B cell (primary cell): ENCODE measurements at regions not wholly inside any gene's neighbourhood (a gene's known extent, or its start where the extent isn't known, plus 50 kb on each side); places are given as distances from the start of the nearest gene placed in this dataset.

Experiments used
- ATAC-seq: fragments of 200-7000 bp; cut with Tn5 transposase; one replicate; pipeline ENCODE4 v1.10.0; 2021; ENCODE audit warnings: low read depth, mild to moderate bottlenecking, moderate number of reproducible peaks, moderate library complexity
- CTCF ChIA-PET: fragments of 350-600 bp; sonication (Branson Sonifier 250); formaldehyde crosslinking; loops from one replicate; lab custom pipeline; 2021; ENCODE audit warnings: antibody characterized with exemption, inconsistent platforms; lab: Charles Lee
- POLR2A ChIA-PET: fragments of 350-600 bp; sonication (Branson Sonifier 250); formaldehyde crosslinking; loops from one replicate; lab custom pipeline; 2021; ENCODE audit warnings: antibody characterized with exemption; lab: Charles Lee
- DNase-seq: peaks from one replicate; pipeline ENCODE4 v3.0.0; 2013
- H2AFZ ChIP-seq: 2 replicates; pipeline ENCODE4 v1.6.1; 2012; ENCODE audit warnings: mild to moderate bottlenecking, low read depth, low read length; ENCODE audit not compliant: insufficient read depth, poor library complexity, severe bottlenecking
- H3K27ac ChIP-seq, 2 donors: 1 replicate in 1 of 2; 2 replicates in 1 of 2; pipeline ENCODE4 v1.5.1; 2012 to 2013; ENCODE audit warnings: low read length in 2 of 2, mild to moderate bottlenecking in 2 of 2, moderate library complexity in 1 of 2
- H3K27me3 ChIP-seq, 4 experiments: fragments of 200-600 bp in 1 of 4; sonication (generic) in 1 of 4; replicated peaks in 1 of 4; 1 replicate in 2 of 4; 2 replicates in 2 of 4; pipeline versions ENCODE4 v1.6.1 to v1.7.0; 2013 to 2016; ENCODE audit warnings: low read length in 3 of 4, mild to moderate bottlenecking in 2 of 4, mixed read lengths in 1 of 4, moderate library complexity in 1 of 4; ENCODE audit not compliant: insufficient read depth in 4 of 4, control insufficient read depth in 3 of 4; ENCODE audit errors: control extremely low read depth in 1 of 4
- H3K36me3 ChIP-seq, 2 experiments: replicated peaks in 1 of 2; 1 replicate in 1 of 2; 2 replicates in 1 of 2; pipeline versions ENCODE4 v1.6.1 to v1.7.1; 2013; ENCODE audit warnings: low read length in 1 of 2; ENCODE audit not compliant: insufficient read depth in 2 of 2, control insufficient read depth in 1 of 2; ENCODE audit errors: control extremely low read depth in 1 of 2, extremely low read depth in 1 of 2
- H3K4me1 ChIP-seq, 2 donors: fragments of 200-600 bp in 1 of 2; sonication (generic) in 1 of 2; 1 replicate in 1 of 2; 2 replicates in 1 of 2; pipeline versions ENCODE4 v1.5.1 to v1.6.1; 2013 to 2017; ENCODE audit warnings: low read length in 2 of 2; ENCODE audit not compliant: control insufficient read depth in 2 of 2, insufficient read depth in 2 of 2
- H3K4me2 ChIP-seq: replicated peaks from 2 replicates; pipeline ENCODE3; 2012; ENCODE audit warnings: mild to moderate bottlenecking, low read depth, low read length; ENCODE audit not compliant: poor library complexity, severe bottlenecking
- H3K4me3 ChIP-seq, 5 experiments: fragments of 200-600 bp in 1 of 5; sonication (generic) in 1 of 5; 1 replicate in 3 of 5; 2 replicates in 2 of 5; pipeline versions ENCODE4 v1.5.1 to v1.7.0; 2011 to 2016; ENCODE audit warnings: low read length in 4 of 5, mild to moderate bottlenecking in 4 of 5, low read depth in 2 of 5, control low read depth in 1 of 5, moderate library complexity in 1 of 5; ENCODE audit not compliant: insufficient read depth in 1 of 5; ENCODE audit errors: control extremely low read depth in 1 of 5, extremely low read depth in 1 of 5
- H3K79me2 ChIP-seq: fragments of 200-600 bp; sonication (generic); one replicate; pipeline ENCODE4 v1.6.0; 2016; ENCODE audit warnings: low read length; ENCODE audit not compliant: control insufficient read depth, insufficient read depth
- H3K9ac ChIP-seq: fragments of 200-600 bp; sonication (generic); 2 replicates; pipeline ENCODE4 v1.6.1; 2017; ENCODE audit warnings: mild to moderate bottlenecking, low read length, moderate library complexity
- H3K9me3 ChIP-seq, 3 donors: one replicate each; pipeline versions ENCODE4 v1.6.1 to v1.7.1; 2013; ENCODE audit warnings: low read length in 2 of 3; ENCODE audit not compliant: control insufficient read depth in 2 of 3, insufficient read depth in 1 of 3; ENCODE audit errors: control extremely low read depth in 1 of 3
- H4K20me1 ChIP-seq: 2 replicates; pipeline ENCODE4 v1.6.0; 2012; ENCODE audit warnings: mild to moderate bottlenecking, low read length; ENCODE audit not compliant: insufficient read depth, control insufficient read depth, poor library complexity, severe bottlenecking
- H3K27ac Mint-ChIP-seq: one replicate; pipeline ENCODE4 v1.8.0; 2021; ENCODE audit warnings: mixed read lengths
- H3K27me3 Mint-ChIP-seq: one replicate; pipeline ENCODE4 v1.8.0; 2021; ENCODE audit warnings: mixed read lengths
- H3K4me1 Mint-ChIP-seq: one replicate; pipeline ENCODE4 v1.8.0; 2021; ENCODE audit warnings: mixed read lengths
- H3K4me3 Mint-ChIP-seq: one replicate; pipeline ENCODE4 v1.8.0; 2021; ENCODE audit warnings: mixed read lengths
- H3K9me3 Mint-ChIP-seq: one replicate; pipeline ENCODE4 v1.8.0; 2022; ENCODE audit warnings: mixed read lengths; ENCODE audit not compliant: insufficient read depth
- CTCF ChIP-seq: fragments of 200-600 bp; IDR thresholded peaks from one replicate; pipeline ENCODE4 v1.8.0; 2022; ENCODE audit warnings: antibody characterized with exemption, mild to moderate bottlenecking
- EZH2 ChIP-seq: IDR thresholded peaks from 2 replicates; pipeline ENCODE4 v1.6.1; 2012; ENCODE audit warnings: borderline replicate concordance, low read depth, mild to moderate bottlenecking, moderate library complexity, low read length; ENCODE audit not compliant: insufficient read depth, poor library complexity, severe bottlenecking
- WGBS: methylation state at CpG from one replicate; pipeline ENCODE4 v1.1.5; 2013; ENCODE audit warnings: missing lambda C conversion rate; ENCODE audit not compliant: insufficient coverage; 5-methylcytosine and 5-hydroxymethylcytosine counted together
- intact Hi-C: fragments of 100-400 bp; cut with micrococcal nuclease; formaldehyde crosslinking; loops from one replicate; pipeline ENCODE4 v1.10.0; 2022

- no peaks in the 10 kb centered on the region for H3K9me3 Mint-ChIP-seq
- Histone ChIP-seq H3K4me2 (no peak overlapping the region), H3K79me2 (no peaks in the 10 kb centered on the region), H3K9me3 (no peaks in the 10 kb centered on the region), H3K27ac (no peak overlapping the region), H4K20me1 (no peaks in the 10 kb centered on the region), H3K4me3 (no peak overlapping the region), H3K9ac (no peak overlapping the region), H3K27me3 (no peaks in the 10 kb centered on the region), H3K4me1 (no peaks in the 10 kb centered on the region), H2AFZ (no peak overlapping the region), H3K36me3 (no peaks in the 10 kb centered on the region)
- ATAC-seq (no peak), DNase-seq (no peak)
- ChIA-PET POLR2A (no interaction called here), CTCF (no interaction called here)
- H3K27me3 Mint-ChIP-seq: no peaks in the 10 kb centered on the region
- intact Hi-C loops: no loop called here
- no peak overlapping the region for H3K4me3 Mint-ChIP-seq
- no peaks in the 10 kb centered on the region for H3K4me1 Mint-ChIP-seq
- TF ChIP-seq CTCF (no peak), EZH2 (no peak)
- no peak overlapping the region for H3K27ac Mint-ChIP-seq
These were observed 260.5 kb upstream of the ZIC3 start for GRCh38 chrX:137305404-137305803.

- H3K4me3 Mint-ChIP-seq: no peak overlapping the region
- Histone ChIP-seq H4K20me1 (no peaks in the 10 kb centered on the region), H2AFZ (no peak overlapping the region), H3K9ac (no peak overlapping the region), H3K27me3 (no peaks in the 10 kb centered on the region), H3K79me2 (no peaks in the 10 kb centered on the region), H3K9me3 (no peaks in the 10 kb centered on the region), H3K27ac (no peak overlapping the region), H3K36me3 (no peaks in the 10 kb centered on the region), H3K4me2 (no peak overlapping the region), H3K4me1 (no peaks in the 10 kb centered on the region), H3K4me3 (no peak overlapping the region)
- POLR2A ChIA-PET: no interaction called here
- WGBS: 89% methylated on average over 1 of the region's 4 CpGs
- CTCF ChIA-PET: no interaction called here
- DNase-seq (no peak), ATAC-seq (no peak)
- no peaks in the 10 kb centered on the region for H3K9me3 Mint-ChIP-seq
- no peaks in the 10 kb centered on the region for H3K4me1 Mint-ChIP-seq
- no peaks in the 10 kb centered on the region for H3K27me3 Mint-ChIP-seq
- intact Hi-C loops: no loop called here
- H3K27ac Mint-ChIP-seq: no peak overlapping the region
- TF ChIP-seq CTCF (no peak), EZH2 (no peak)
These were observed 263.4 kb upstream of the GPR101 start for GRCh38 chrX:137297167-137297566.
